ENCODE measurements at regions not wholly inside any gene's neighbourhood (a gene's known extent, or its start where the extent isn't known, plus 50 kb on each side); places are given as distances from the start of the nearest gene placed in this dataset.

- TF ChIP-seq POLR2AphosphoS5 (IDR thresholded peaks at IDR 0.05) (no peak), CTCF (IDR thresholded peaks at IDR 0.05) (no peak), POLR2A (IDR thresholded peaks at IDR 0.05) (no peak)
Measured at GRCh38 chr3:36210840-36211651, 169.3 kb upstream of the STAC start.

All from transverse colon (tissue), 4 donors.